NCI-H82 (cell line): ENCODE measurements at regions not wholly inside any gene's neighbourhood (a gene's known extent, or its start where the extent isn't known, plus 50 kb on each side); places are given as distances from the start of the nearest gene placed in this dataset.
A peak's percentile ranks its signal among the peaks of the same experiment; 100 is the strongest.

Source experiments
- DNase-seq: peaks from one replicate; lab custom pipeline; 2025; lab: John Stamatoyannopoulos, UW

DNA sequence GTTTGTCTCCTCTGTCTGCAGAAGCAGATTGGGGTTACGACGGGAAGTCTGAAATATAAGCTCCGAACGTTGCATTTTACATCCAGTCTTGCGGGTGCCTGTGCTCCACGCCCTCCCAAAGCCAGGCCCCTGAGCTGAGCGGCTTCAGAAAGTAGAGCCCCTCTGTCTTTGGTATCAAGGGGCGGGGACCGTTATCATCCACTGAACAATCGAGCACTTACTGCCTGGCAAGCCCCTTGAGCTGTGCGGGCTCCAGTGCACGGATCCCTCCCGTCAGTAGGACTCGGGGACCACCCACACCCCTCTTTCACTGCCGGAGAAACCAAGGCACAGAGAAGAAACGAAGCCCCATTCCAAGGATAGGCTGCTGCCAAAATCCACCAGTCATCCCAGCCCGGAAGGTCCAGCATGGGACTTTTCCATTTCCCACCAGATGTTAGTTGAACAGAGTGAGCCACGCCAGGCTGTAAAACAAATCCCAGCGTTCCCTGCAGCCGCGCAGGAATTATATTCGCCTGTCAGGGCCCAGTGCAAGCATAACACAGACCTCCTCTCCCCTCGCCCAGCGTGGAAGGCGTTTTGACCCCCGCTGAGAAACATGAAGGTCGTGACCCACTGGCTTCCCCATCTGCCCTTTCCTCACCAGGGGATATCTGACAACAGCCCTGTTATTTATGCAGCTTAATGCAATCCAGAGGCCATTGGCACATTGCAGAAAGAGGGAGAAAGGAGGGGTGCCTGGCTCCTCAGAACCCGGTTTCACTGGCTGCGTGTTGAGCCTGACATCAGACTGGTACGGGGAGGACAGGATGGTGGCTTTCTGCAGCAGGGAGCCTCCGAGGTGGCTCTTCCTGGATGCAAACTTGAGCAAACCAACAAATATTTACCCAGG is 212.2 kb upstream of the FOXF1 start:
- peak; percentile 42 for DNase-seq

- no peak for DNase-seq
These were observed 211.6 kb upstream of the FOXF1 start for GRCh38 chr16:86298758-86299134.

DNA sequence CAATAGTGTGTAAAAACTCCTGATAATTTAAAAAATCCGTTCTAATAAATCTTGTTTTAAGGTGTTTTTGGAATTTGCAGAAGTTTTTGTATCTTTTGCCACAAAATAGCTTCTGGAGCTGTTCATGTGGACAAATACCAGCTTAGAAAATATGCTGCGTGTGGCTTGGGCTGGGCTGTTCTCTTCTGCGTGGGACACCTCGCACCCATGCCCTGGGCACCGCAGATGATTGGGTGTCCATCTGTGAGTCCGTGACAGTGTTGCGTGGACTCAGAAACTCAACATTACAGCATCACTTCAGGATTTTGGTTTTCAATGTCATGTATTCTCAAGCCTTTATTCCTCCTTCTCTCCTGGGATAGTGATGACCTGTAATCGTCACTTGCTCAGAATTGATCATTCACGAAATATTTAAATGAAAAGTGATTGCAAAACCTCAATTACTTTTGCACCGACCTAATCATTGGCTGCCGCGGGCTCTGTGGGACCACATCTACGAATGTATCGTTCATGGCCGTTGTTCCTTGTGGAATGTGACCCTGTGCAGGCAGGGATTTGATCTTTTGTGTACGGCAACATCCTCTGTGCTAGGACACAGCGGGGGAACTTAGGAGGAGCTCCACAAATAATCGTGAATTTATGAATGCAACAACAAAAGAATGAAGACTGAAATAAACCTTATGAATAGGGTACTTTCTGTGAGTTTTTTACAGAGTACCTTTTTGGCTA is 210.3 kb upstream of the FOXF1 start:
- peak; percentile 61 for DNase-seq

DNA sequence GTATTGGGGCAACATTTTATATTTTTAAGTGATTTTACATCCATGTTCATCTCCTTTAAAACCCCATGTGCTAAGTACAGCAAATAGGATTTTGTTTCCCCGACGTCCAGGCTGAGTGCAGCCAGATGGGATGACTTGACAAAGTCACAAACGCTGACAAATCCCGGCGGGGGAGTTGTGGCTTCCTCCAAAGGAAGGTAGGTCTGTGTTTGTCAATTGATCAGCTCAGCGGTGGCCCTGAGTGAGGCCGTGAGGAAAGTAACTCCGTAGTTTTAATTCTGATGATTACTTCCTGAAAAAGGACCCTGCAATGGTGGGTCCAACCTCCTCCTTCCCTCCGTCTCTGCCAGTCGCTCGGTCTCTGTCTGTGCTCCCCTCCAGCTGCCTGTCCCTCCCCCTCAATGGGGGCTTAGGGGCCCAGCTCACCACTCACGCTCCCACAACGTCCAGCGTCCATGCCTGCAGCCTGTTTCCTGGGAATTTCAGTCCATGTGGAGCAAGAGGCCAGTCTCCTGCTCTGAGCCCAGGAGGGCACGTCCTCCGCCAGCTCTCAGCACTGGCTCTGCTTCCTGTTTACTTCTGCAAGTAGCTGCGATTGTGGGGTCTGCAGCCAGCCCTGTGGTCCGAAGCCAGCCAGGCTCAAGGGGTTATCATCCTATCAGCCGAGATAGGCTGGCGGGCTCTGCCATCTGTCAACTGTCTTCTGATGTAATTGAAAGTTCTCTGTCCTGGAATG is 209.4 kb upstream of the FOXF1 start:
- peak; percentile 96 for DNase-seq

- DNase-seq = peak; percentile 29
These were observed 207.8 kb upstream of the FOXF1 start for GRCh38 chr16:86302421-86303109.

- DNase-seq = no peak
These were observed 206.3 kb upstream of the FOXF1 start for GRCh38 chr16:86303787-86304678.

DNA sequence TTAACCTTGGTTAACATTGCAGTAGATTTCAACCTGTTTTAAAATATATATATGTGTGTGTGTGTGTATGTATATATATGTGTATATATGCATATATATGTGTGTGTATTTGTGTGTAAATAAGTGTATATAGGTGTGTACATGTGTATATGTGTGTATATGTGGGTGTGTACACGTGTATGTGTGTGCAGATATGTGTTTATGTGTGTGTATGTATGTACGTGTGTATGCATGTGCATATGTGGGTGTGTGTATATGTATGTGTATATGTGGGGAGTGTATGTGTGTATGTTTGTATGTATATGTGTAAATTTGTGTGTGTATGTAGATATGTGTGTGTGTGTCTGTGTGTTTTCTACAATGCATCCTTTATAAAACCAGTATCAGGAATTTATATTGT is 205.5 kb upstream of the FOXF1 start:
- no peak for DNase-seq

- DNase-seq = no peak
These were observed 204.9 kb upstream of the FOXF1 start for GRCh38 chr16:86305440-86305839.

DNA sequence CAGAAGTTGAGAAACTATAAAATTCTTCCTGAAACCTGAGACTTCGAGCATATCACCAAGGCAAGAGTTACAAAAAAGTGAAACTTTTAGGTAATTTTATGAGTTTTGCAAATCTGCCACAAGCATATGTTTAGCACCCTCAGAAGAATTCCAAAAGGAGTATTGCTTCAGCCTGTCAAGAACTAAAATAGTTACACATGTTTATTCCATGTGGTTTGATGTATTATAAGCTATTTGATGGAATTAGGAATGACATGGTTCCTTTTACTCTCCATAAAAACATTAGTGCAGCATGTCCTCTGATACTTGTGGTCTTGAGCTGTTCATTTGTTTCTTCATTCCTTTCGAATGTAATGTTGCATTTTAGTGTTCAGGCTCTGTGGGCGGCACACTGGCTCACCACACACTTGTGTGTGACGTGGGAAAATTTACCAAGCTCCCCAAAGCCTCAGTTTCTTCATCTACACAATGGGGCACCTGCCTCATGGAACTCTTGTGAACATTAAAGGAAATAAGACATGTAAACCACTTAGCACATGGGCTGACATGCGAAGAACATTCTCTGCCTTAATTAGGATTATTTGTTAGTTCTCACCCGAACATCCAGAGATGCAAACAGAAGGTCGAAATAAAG is 204.2 kb upstream of the FOXF1 start:
- no peak for DNase-seq

GRCh38 chr16:86306811-86307513 is 203.4 kb upstream of the FOXF1 start:
- DNase-seq = no peak

DNA sequence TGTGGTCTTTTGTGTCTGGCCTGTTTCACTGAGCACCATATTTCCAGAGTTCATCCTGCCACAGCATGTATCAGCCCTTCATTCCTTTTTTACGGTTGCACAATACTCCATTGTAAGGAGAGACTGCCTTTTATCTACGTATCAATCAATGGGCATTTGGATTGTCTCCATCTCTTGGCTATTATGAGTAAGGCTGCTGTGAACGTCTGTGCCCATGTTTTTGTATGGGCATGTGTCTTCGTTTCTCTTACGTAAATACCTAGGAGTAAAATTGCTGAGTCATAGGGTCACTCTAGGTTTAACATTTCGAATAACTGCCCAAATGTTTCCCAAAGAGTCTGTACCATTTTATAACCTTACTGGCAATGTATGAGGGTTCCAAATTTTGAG is 202.8 kb upstream of the FOXF1 start:
- no peak for DNase-seq

GRCh38 chr16:86308514-86308913 is 201.8 kb upstream of the FOXF1 start:
- no peak for DNase-seq

DNA sequence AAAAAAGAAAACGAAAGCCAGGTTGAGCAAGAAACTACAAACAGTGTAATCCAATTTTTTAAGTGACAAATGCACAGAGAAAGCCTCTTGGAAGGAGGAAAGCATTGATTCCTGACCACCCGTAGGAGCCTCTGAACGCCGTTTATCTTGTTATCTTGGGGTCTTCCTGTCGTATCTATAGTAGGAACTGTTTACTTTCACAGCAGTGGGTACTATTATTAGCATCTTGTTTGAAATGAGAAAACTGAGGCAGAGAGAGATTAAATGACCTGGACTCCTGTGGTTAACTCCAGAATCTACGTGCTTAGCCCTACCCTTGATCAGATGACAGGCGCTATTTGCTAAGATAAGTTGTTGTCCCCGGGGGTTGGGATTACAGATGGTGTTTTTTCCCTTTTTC is 196.7 kb upstream of the FOXF1 start:
- peak; percentile 21 for DNase-seq

DNA sequence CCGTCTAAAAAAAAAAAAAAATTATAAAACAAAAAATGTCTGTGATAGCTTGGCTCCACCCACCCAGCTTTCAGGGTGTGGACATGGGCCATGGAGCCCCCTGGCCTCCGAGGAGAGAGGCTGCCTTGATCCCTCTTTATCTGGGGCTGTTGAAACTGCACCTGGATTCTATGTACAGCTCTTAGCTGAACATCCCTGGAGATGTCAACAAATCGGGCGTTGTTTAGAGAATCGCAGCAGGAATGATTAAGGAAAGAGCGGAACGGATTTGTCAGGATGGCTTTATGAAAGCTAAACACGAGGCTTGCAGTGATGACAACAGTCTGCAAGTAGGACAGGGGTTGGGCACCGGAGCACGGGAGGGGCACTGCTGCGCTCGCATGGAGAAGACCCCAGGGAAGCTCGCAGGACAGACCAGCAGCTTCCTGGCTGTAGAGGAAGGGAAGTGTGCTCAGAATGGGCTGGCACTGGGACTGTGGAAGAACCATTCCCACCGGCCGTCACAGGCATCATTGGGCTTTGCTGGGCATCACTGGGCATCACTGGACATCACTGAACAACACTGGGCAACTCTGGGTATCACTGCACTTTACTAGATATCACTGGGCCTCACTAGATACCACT is 195.8 kb upstream of the FOXF1 start:
- DNase-seq = no peak

- no peak for DNase-seq
These were observed 193.1 kb upstream of the FOXF1 start for GRCh38 chr16:86316967-86317812.

DNA sequence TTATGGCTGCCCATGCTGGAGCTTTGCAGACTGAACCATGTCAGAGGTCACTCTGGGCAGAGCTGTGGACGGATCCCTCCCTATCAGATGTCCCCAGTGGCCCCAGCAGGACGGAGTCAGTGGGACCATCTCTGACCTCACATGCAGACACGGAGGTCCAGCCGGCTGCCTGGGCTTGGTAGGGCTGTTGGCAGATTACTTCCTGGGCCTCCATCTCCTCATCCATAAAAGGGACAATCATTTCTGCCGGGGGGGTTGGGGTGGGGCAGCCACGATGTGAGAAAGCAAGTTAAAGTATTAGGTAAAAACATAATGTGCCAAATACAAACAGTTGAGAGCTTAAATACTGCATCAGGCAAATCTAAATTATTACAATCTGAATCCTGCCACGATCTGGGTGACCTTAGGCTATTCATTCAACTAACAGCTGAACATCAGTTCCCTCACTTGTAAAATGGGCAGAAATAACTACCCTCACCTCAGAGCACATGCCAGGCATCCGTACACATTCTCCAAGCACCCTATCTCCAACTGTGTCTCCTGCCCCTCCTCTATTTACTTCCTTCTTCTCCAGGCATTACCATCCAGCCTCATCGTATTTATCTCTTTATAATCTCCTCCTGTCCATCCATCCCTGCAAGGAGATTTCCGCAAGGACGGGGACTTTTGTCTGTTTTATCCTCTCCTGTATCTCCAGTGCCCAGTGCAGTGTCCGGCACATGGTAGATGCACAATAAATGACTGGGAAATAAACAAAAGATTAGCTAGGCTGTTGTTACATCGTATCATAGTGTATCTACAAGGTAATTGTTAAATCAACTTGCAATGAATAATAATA is 192.3 kb upstream of the FOXF1 start:
- DNase-seq = peak; percentile 82

- peak; percentile 87 for DNase-seq
These were observed 190.6 kb upstream of the FOXF1 start for GRCh38 chr16:86319585-86320236.
